KMS-11 (cell line): ENCODE measurements at regions not wholly inside any gene's neighbourhood (a gene's known extent, or its start where the extent isn't known, plus 50 kb on each side); places are given as distances from the start of the nearest gene placed in this dataset.
"Not testable (repeated sequence)": the region's sequence is repeated elsewhere in the genome, so short reads cannot be mapped to it uniquely, and the experiment has no call there.

Source experiments
- H2AFZ ChIP-seq: fragments of 200-600 bp; sonication (generic); 2 replicates; pipeline ENCODE4 v1.6.1; 2016; ENCODE audit warnings: antibody characterized with exemption, mixed run types, low read depth
- H3K27ac ChIP-seq: fragments of 200-600 bp; sonication (generic); 2 replicates; pipeline ENCODE4 v1.6.1; 2016; ENCODE audit warnings: mild to moderate bottlenecking, mixed run types
- H3K27me3 ChIP-seq: fragments of 200-600 bp; sonication (generic); 2 replicates; pipeline ENCODE4 v1.6.1; 2017; ENCODE audit warnings: mild to moderate bottlenecking, low read depth, mixed run types, moderate library complexity; ENCODE audit not compliant: insufficient read depth
- H3K36me3 ChIP-seq: fragments of 200-600 bp; sonication (generic); 2 replicates; pipeline ENCODE4 v1.6.1; 2017; ENCODE audit warnings: mild to moderate bottlenecking, mixed run types; ENCODE audit not compliant: insufficient read depth
- H3K4me1 ChIP-seq: fragments of 200-600 bp; sonication (generic); 2 replicates; pipeline ENCODE4 v1.6.1; 2016; ENCODE audit warnings: mild to moderate bottlenecking, low read depth, mixed run types; ENCODE audit not compliant: poor library complexity, severe bottlenecking
- H3K4me2 ChIP-seq: fragments of 200-600 bp; sonication (generic); 2 replicates; pipeline ENCODE4 v1.7.0; 2016; ENCODE audit warnings: mild to moderate bottlenecking, mixed run types
- H3K4me3 ChIP-seq: fragments of 200-600 bp; sonication (generic); IDR thresholded peaks from 2 replicates; pipeline ENCODE4 v1.6.1; 2017; ENCODE audit warnings: low read depth, low read length, mixed read lengths; ENCODE audit not compliant: insufficient read depth
- H3K79me2 ChIP-seq: fragments of 200-600 bp; sonication (generic); 2 replicates; pipeline ENCODE4 v1.6.1; 2016; ENCODE audit warnings: low read depth, mixed run types; ENCODE audit not compliant: insufficient read depth
- H3K9ac ChIP-seq: fragments of 200-600 bp; sonication (generic); 2 replicates; pipeline ENCODE4 v1.6.1; 2016; ENCODE audit warnings: mild to moderate bottlenecking, mixed run types
- H4K20me1 ChIP-seq: fragments of 200-600 bp; sonication (generic); 2 replicates; pipeline ENCODE4 v1.6.1; 2016; ENCODE audit warnings: mild to moderate bottlenecking, mixed run types; ENCODE audit not compliant: insufficient read depth
- TF ChIP-seq, protein P1 (sequence below): fragments of 200-600 bp; sonication (generic); conservative IDR thresholded peaks from 2 replicates; pipeline ENCODE4 v1.6.1; 2017; ENCODE audit warnings: low read depth, mild to moderate bottlenecking, antibody characterized with exemption, low read length, moderate library complexity, mixed read lengths

GRCh38 chr5:54794135-54794975, 191.0 kb downstream of the ESM1 start:
- H3K4me2 ChIP-seq: no peak overlapping the region
- peaks cover 5% of the 10 kb centered on the region for H3K4me1 ChIP-seq
- no peak overlapping the region for H3K9ac ChIP-seq
- H3K36me3 ChIP-seq: no peaks in the 10 kb centered on the region
- H3K27ac ChIP-seq: no peak overlapping the region
- TF ChIP-seq, protein P1, sequence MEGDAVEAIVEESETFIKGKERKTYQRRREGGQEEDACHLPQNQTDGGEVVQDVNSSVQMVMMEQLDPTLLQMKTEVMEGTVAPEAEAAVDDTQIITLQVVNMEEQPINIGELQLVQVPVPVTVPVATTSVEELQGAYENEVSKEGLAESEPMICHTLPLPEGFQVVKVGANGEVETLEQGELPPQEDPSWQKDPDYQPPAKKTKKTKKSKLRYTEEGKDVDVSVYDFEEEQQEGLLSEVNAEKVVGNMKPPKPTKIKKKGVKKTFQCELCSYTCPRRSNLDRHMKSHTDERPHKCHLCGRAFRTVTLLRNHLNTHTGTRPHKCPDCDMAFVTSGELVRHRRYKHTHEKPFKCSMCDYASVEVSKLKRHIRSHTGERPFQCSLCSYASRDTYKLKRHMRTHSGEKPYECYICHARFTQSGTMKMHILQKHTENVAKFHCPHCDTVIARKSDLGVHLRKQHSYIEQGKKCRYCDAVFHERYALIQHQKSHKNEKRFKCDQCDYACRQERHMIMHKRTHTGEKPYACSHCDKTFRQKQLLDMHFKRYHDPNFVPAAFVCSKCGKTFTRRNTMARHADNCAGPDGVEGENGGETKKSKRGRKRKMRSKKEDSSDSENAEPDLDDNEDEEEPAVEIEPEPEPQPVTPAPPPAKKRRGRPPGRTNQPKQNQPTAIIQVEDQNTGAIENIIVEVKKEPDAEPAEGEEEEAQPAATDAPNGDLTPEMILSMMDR: no peak
- H4K20me1 ChIP-seq: no peaks in the 10 kb centered on the region
- H3K79me2 ChIP-seq: no peaks in the 10 kb centered on the region
- no peaks in the 10 kb centered on the region for H3K27me3 ChIP-seq
- no peak overlapping the region for H2AFZ ChIP-seq
- H3K4me3 ChIP-seq: no peak overlapping the region

DNA sequence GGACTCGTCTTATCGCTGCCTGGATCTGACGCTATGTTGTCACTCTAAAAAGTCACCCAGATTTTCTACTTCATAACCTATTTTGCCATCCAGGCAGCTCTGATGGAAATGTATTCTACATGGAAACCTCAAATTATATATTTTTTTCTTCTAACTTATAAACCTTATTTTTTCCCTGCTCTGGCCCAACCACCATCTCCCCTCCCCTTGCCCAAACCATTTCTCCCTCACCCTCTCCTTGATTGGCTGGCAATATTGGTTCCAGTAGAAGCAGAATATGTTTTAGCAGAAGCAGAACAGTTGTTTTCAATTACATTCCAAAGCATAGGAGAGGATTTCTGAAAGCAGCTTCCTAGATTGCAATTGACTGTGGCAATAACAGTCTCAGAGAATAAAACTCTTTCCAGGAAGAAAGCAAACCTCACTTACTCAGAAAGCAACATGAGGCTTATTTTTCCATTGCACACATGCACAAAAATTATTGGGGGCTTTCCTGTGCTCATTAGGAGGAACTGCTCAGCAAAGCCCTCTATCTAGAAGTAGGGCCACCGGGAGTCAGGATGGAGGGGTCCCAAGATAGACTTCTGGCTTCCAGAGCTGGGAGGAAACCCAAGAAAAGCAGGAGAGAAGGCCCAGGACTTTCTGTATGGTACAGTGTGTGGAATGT, 191.8 kb downstream of the ESM1 start:
- no peak overlapping the region for H3K9ac ChIP-seq
- H3K79me2 ChIP-seq: no peaks in the 10 kb centered on the region
- TF ChIP-seq, protein P1: no peak
- H3K27me3 ChIP-seq: no peaks in the 10 kb centered on the region
- no peaks in the 10 kb centered on the region for H4K20me1 ChIP-seq
- no peak overlapping the region for H3K27ac ChIP-seq
- no peaks in the 10 kb centered on the region for H3K4me1 ChIP-seq
- H3K36me3 ChIP-seq: no peaks in the 10 kb centered on the region
- no peak overlapping the region for H3K4me3 ChIP-seq
- H3K4me2 ChIP-seq: no peak overlapping the region
- H2AFZ ChIP-seq: no peak overlapping the region

DNA sequence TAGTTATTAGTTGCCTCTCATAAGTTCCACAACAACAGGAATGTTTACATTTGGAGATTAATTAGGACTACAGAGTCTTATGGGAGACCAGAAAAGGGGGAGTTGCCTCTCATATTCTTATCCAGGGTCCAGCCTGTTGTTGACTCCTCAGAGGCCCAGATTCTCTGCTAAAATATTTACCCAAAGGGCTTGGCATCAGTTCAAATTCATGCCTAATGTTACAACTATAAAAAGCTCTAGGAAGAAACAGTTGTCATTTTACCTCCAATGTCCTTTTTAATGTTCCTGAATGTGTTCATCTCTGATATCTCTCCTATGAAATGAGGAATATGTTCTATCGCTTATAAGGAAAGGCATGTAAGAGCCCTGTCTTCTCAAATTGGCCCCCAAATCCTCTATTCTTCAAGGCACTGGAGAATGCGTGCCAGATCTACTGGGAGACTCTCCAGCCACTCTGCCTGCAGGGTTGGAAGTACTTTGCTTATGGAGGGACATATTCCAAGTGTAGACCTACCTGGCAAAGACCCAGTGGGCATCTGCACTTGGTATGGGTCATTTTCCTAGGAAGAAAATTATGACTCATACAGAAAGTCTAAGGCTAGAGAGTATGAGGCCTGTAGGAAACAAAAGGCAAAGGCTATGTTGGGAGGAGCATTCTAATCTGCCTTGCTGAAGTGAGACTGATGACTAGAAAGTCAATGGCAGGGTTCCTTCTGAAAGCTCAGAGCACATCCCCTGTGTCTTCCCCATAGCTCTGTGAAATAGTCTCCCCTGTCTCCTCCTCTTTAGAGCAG, 192.6 kb downstream of the ESM1 start:
- TF ChIP-seq, protein P1: no peak
- no peak overlapping the region for H3K27ac ChIP-seq
- no peaks in the 10 kb centered on the region for H3K36me3 ChIP-seq
- no peak overlapping the region for H2AFZ ChIP-seq
- no peak overlapping the region for H3K4me3 ChIP-seq
- H3K27me3 ChIP-seq: no peaks in the 10 kb centered on the region
- no peak overlapping the region for H3K4me2 ChIP-seq
- no peaks in the 10 kb centered on the region for H3K79me2 ChIP-seq
- no peak overlapping the region for H3K9ac ChIP-seq
- H4K20me1 ChIP-seq: no peaks in the 10 kb centered on the region
- H3K4me1 ChIP-seq: no peaks in the 10 kb centered on the region

GRCh38 chr5:54787910-54788309, 197.5 kb downstream of the ESM1 start:
- not testable (repeated sequence) for H3K4me2 ChIP-seq, H3K9ac ChIP-seq, H3K79me2 ChIP-seq, H3K4me1 ChIP-seq, H3K27ac ChIP-seq, H4K20me1 ChIP-seq, H3K36me3 ChIP-seq, H3K4me3 ChIP-seq, H3K27me3 ChIP-seq, H2AFZ ChIP-seq
